ENCODE measurements at regions not wholly inside any gene's neighbourhood (a gene's known extent, or its start where the extent isn't known, plus 50 kb on each side); places are given as distances from the start of the nearest gene placed in this dataset.
"Not testable (repeated sequence)": the region's sequence is repeated elsewhere in the genome, so short reads cannot be mapped to it uniquely, and the experiment has no call there.

DNA sequence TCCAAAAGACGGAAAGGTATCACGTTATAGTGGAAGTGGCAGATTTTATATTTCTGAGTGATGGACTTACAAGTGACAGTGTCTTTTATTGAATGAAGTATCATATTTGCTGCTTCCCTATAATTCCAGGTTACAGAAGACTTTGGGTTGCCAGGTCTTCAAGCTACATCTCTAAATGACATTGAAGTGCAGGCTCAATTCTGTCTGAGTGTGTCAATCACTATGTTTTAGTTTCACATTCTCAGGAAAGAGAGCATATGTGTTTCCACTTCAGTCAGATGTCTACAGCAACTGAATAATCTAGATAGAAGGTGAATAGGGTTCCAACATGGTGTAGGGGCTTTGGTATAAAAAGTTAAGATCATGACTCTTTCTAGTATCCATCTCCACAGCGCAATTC, 492.7 kb upstream of the API5 start:
- no peak overlapping the region for H3K27ac ChIP-seq (ENCODE audit: low read depth, low read length)
- Mint-ChIP-seq H3K4me1 (no peaks in the 10 kb centered on the region), H3K27ac (no peak overlapping the region), H3K4me3 (no peak overlapping the region), H3K27me3 (no peaks in the 10 kb centered on the region), H3K36me3 (no peaks in the 10 kb centered on the region), H3K9me3 (peaks cover 0 to 11% (median 2%) of the 10 kb centered on the region in 11 donors)
- no peaks in the 10 kb centered on the region for H3K27me3 ChIP-seq (ENCODE audit: control insufficient read depth in 2 of 2, insufficient read depth in 2 of 2, low read length in 2 of 2)
- H3K4me3 ChIP-seq (ENCODE audit: low read length): no peak overlapping the region
- ATAC-seq (no peak), DNase-seq (no peak)
- no peaks in the 10 kb centered on the region for H3K4me1 ChIP-seq (ENCODE audit: control insufficient read depth in 2 of 2, insufficient read depth in 2 of 2, low read length in 2 of 2)
- ChIA-PET CTCF (no interaction called here), POLR2A (no interaction called here)
- no peaks in the 10 kb centered on the region for H3K36me3 ChIP-seq (ENCODE audit: control insufficient read depth in 2 of 3, insufficient read depth in 3 of 3, low read length in 3 of 3)
- intact Hi-C loops (cut with micrococcal nuclease): no loop called here
- H3K9me3 ChIP-seq (ENCODE audit: control insufficient read depth in 2 of 3, low read length in 3 of 3): no peaks in the 10 kb centered on the region

- ATAC-seq; H3K27me3 Mint-ChIP-seq; H3K4me1 ChIP-seq (ENCODE audit: control insufficient read depth in 2 of 2, insufficient read depth in 2 of 2, low read length in 2 of 2); POLR2A ChIA-PET; H3K27me3 ChIP-seq (ENCODE audit: control insufficient read depth in 2 of 2, insufficient read depth in 2 of 2, low read length in 2 of 2); H3K27ac ChIP-seq (ENCODE audit: low read depth, low read length); CTCF ChIA-PET; H3K36me3 Mint-ChIP-seq; H3K4me1 Mint-ChIP-seq; H3K36me3 ChIP-seq (ENCODE audit: control insufficient read depth in 2 of 3, insufficient read depth in 3 of 3, low read length in 3 of 3); H3K27ac Mint-ChIP-seq; DNase-seq; H3K4me3 ChIP-seq (ENCODE audit: low read length); H3K9me3 ChIP-seq (ENCODE audit: control insufficient read depth in 2 of 3, low read length in 3 of 3); H3K4me3 Mint-ChIP-seq; intact Hi-C loops (cut with micrococcal nuclease): not testable (repeated sequence)
- H3K9me3 Mint-ChIP-seq: peaks cover 0 to 11% (median 2%) of the 10 kb centered on the region in 11 donors
Measured at GRCh38 chr11:42822188-42822587, 489.6 kb upstream of the API5 start.

- Mint-ChIP-seq H3K9me3 (peaks cover 0 to 8% (median 2%) of the 10 kb centered on the region in 11 donors), H3K27ac (no peak overlapping the region), H3K27me3 (no peaks in the 10 kb centered on the region), H3K36me3 (no peaks in the 10 kb centered on the region), H3K4me3 (no peak overlapping the region), H3K4me1 (no peaks in the 10 kb centered on the region)
- H3K4me3 ChIP-seq (ENCODE audit: low read length): no peak overlapping the region
- intact Hi-C loops (cut with micrococcal nuclease): no loop called here
- ATAC-seq: no peak
- DNase-seq: no peak
- H3K36me3 ChIP-seq (ENCODE audit: control insufficient read depth in 2 of 3, insufficient read depth in 3 of 3, low read length in 3 of 3): no peaks in the 10 kb centered on the region
- CTCF ChIA-PET: no interaction called here
- H3K9me3 ChIP-seq (ENCODE audit: control insufficient read depth in 2 of 3, low read length in 3 of 3): no peaks in the 10 kb centered on the region
- no peak overlapping the region for H3K27ac ChIP-seq (ENCODE audit: low read depth, low read length)
- H3K4me1 ChIP-seq (ENCODE audit: control insufficient read depth in 2 of 2, insufficient read depth in 2 of 2, low read length in 2 of 2): no peaks in the 10 kb centered on the region
- POLR2A ChIA-PET: no interaction called here
- no peaks in the 10 kb centered on the region for H3K27me3 ChIP-seq (ENCODE audit: control insufficient read depth in 2 of 2, insufficient read depth in 2 of 2, low read length in 2 of 2)
Measured at GRCh38 chr11:42823546-42823945, 488.2 kb upstream of the API5 start.

- no peaks in the 10 kb centered on the region for H3K9me3 ChIP-seq (ENCODE audit: control insufficient read depth in 2 of 3, low read length in 3 of 3)
- no peak overlapping the region for H3K4me3 ChIP-seq (ENCODE audit: low read length)
- no peak for DNase-seq
- intact Hi-C loops (cut with micrococcal nuclease): no loop called here
- Mint-ChIP-seq H3K9me3 (peaks cover 0 to 7% (median 2%) of the 10 kb centered on the region in 11 donors), H3K4me3 (no peak overlapping the region), H3K4me1 (no peaks in the 10 kb centered on the region), H3K27me3 (no peaks in the 10 kb centered on the region), H3K36me3 (no peaks in the 10 kb centered on the region), H3K27ac (no peak overlapping the region)
- H3K4me1 ChIP-seq (ENCODE audit: control insufficient read depth in 2 of 2, insufficient read depth in 2 of 2, low read length in 2 of 2): no peaks in the 10 kb centered on the region
- no peak for ATAC-seq
- H3K36me3 ChIP-seq (ENCODE audit: control insufficient read depth in 2 of 3, insufficient read depth in 3 of 3, low read length in 3 of 3): no peaks in the 10 kb centered on the region
- ChIA-PET POLR2A (no interaction called here), CTCF (no interaction called here)
- no peaks in the 10 kb centered on the region for H3K27me3 ChIP-seq (ENCODE audit: control insufficient read depth in 2 of 2, insufficient read depth in 2 of 2, low read length in 2 of 2)
- H3K27ac ChIP-seq (ENCODE audit: low read depth, low read length): no peak overlapping the region
Measured at GRCh38 chr11:42824067-42824466, 487.7 kb upstream of the API5 start.

GRCh38 chr11:42825598-42825997, 486.2 kb upstream of the API5 start:
- Mint-ChIP-seq H3K27ac (no peak overlapping the region), H3K27me3 (no peaks in the 10 kb centered on the region), H3K9me3 (peaks cover 0 to 4% (median under 1%) of the 10 kb centered on the region in 11 donors), H3K4me3 (no peak overlapping the region), H3K36me3 (no peaks in the 10 kb centered on the region), H3K4me1 (no peaks in the 10 kb centered on the region)
- no peak overlapping the region for H3K4me3 ChIP-seq (ENCODE audit: low read length)
- CTCF ChIA-PET: no interaction called here
- H3K4me1 ChIP-seq (ENCODE audit: control insufficient read depth in 2 of 2, insufficient read depth in 2 of 2, low read length in 2 of 2): no peaks in the 10 kb centered on the region
- POLR2A ChIA-PET: no interaction called here
- no peaks in the 10 kb centered on the region for H3K36me3 ChIP-seq (ENCODE audit: control insufficient read depth in 2 of 3, insufficient read depth in 3 of 3, low read length in 3 of 3)
- H3K27me3 ChIP-seq (ENCODE audit: control insufficient read depth in 2 of 2, insufficient read depth in 2 of 2, low read length in 2 of 2): no peaks in the 10 kb centered on the region
- H3K27ac ChIP-seq (ENCODE audit: low read depth, low read length): no peak overlapping the region
- ATAC-seq (no peak), DNase-seq (no peak)
- no peaks in the 10 kb centered on the region for H3K9me3 ChIP-seq (ENCODE audit: control insufficient read depth in 2 of 3, low read length in 3 of 3)
- intact Hi-C loops (cut with micrococcal nuclease): no loop called here

DNA sequence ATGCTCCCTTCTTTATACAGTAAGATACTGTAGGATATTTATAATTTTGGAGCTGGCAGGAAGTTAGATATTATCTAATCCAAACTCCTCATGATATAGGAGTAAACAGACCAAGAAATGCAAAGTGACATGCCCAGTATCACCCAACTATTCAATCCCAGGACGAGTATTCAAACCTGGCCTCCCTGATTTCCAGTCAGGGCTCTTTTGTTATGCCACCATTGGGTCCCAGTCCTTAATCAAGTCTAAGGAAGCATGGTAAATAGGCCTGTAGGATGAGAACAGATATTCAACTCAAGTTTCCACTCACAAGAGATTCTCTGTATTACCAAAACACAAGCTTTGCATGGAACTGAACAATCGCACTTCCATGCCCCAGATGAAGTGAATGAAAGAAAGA, 484.0 kb upstream of the API5 start:
- peaks cover 0 to 5% (median 2%) of the 10 kb centered on the region in 11 donors for H3K9me3 Mint-ChIP-seq
- no peaks in the 10 kb centered on the region for H3K27me3 ChIP-seq (ENCODE audit: control insufficient read depth in 2 of 2, insufficient read depth in 2 of 2, low read length in 2 of 2)
- H3K36me3 Mint-ChIP-seq: no peaks in the 10 kb centered on the region
- H3K27ac Mint-ChIP-seq: no peak overlapping the region
- ChIA-PET CTCF (no interaction called here), POLR2A (no interaction called here)
- DNase-seq (no peak), ATAC-seq (no peak)
- H3K4me3 Mint-ChIP-seq: no peak overlapping the region
- H3K9me3 ChIP-seq (ENCODE audit: control insufficient read depth in 2 of 3, low read length in 3 of 3): no peaks in the 10 kb centered on the region
- intact Hi-C loops (cut with micrococcal nuclease): no loop called here
- no peaks in the 10 kb centered on the region for H3K4me1 ChIP-seq (ENCODE audit: control insufficient read depth in 2 of 2, insufficient read depth in 2 of 2, low read length in 2 of 2)
- no peak overlapping the region for H3K27ac ChIP-seq (ENCODE audit: low read depth, low read length)
- H3K4me3 ChIP-seq (ENCODE audit: low read length): no peak overlapping the region
- no peaks in the 10 kb centered on the region for H3K36me3 ChIP-seq (ENCODE audit: control insufficient read depth in 2 of 3, insufficient read depth in 3 of 3, low read length in 3 of 3)
- no peaks in the 10 kb centered on the region for H3K4me1 Mint-ChIP-seq
- H3K27me3 Mint-ChIP-seq: no peaks in the 10 kb centered on the region

- ChIA-PET POLR2A (no interaction called here), CTCF (no interaction called here)
- no peaks in the 10 kb centered on the region for H3K4me1 ChIP-seq (ENCODE audit: control insufficient read depth in 2 of 2, insufficient read depth in 2 of 2, low read length in 2 of 2)
- no peaks in the 10 kb centered on the region for H3K9me3 ChIP-seq (ENCODE audit: control insufficient read depth in 2 of 3, low read length in 3 of 3)
- Mint-ChIP-seq H3K27ac (no peak overlapping the region), H3K27me3 (no peaks in the 10 kb centered on the region), H3K4me3 (no peak overlapping the region), H3K9me3 (peaks cover 4 to 23% (median 10%) of the 10 kb centered on the region in 11 donors), H3K4me1 (no peaks in the 10 kb centered on the region), H3K36me3 (no peaks in the 10 kb centered on the region)
- no peak for ATAC-seq
- H3K4me3 ChIP-seq (ENCODE audit: low read length): no peak overlapping the region
- no peaks in the 10 kb centered on the region for H3K36me3 ChIP-seq (ENCODE audit: control insufficient read depth in 2 of 3, insufficient read depth in 3 of 3, low read length in 3 of 3)
- intact Hi-C loops (cut with micrococcal nuclease): no loop called here
- no peaks in the 10 kb centered on the region for H3K27me3 ChIP-seq (ENCODE audit: control insufficient read depth in 2 of 2, insufficient read depth in 2 of 2, low read length in 2 of 2)
- no peak overlapping the region for H3K27ac ChIP-seq (ENCODE audit: low read depth, low read length)
- no peak for DNase-seq
Measured at GRCh38 chr11:42837994-42838393, 473.8 kb upstream of the API5 start.

All from naive thymus-derived CD4-positive, alpha-beta T cell (primary cell).